Aorta (tissue), 5 donors: ENCODE measurements at regions not wholly inside any gene's neighbourhood (a gene's known extent, or its start where the extent isn't known, plus 50 kb on each side); places are given as distances from the start of the nearest gene placed in this dataset.

Experiments
- ATAC-seq: fragments of 200-7000 bp; cut with Tn5 transposase; one replicate; pipeline ENCODE4 v1.9.1; 2022; ENCODE audit warnings: moderate library complexity; ENCODE audit not compliant: low FRiP score
- DNase-seq, 2 donors: peaks; one replicate each; pipeline ENCODE4 v3.0.0-alpha.2; 2020
- H3K27ac ChIP-seq, 2 donors: one replicate each; pipeline ENCODE4 v1.5.1; 2013; ENCODE audit warnings: low read length in 2 of 2, mild to moderate bottlenecking in 2 of 2, moderate library complexity in 2 of 2, control low read depth in 1 of 2, inconsistent platforms in 1 of 2, low read depth in 1 of 2
- H3K27me3 ChIP-seq, 2 donors: one replicate each; pipeline ENCODE4 v1.6.1; 2013; ENCODE audit warnings: control low read depth in 1 of 2, low read length in 1 of 2, mild to moderate bottlenecking in 1 of 2, moderate library complexity in 1 of 2; ENCODE audit not compliant: insufficient read depth in 2 of 2, control insufficient read depth in 1 of 2
- H3K36me3 ChIP-seq, 2 donors: one replicate each; pipeline ENCODE4 v1.6.1; 2013; ENCODE audit warnings: control low read depth in 1 of 2, low read length in 1 of 2, mild to moderate bottlenecking in 1 of 2; ENCODE audit not compliant: insufficient read depth in 2 of 2, control insufficient read depth in 1 of 2
- H3K4me1 ChIP-seq, 2 donors: one replicate each; pipeline ENCODE4 v1.6.1; 2013; ENCODE audit warnings: low read length in 2 of 2, control low read depth in 1 of 2, mild to moderate bottlenecking in 1 of 2, moderate library complexity in 1 of 2; ENCODE audit not compliant: insufficient read depth in 2 of 2, control insufficient read depth in 1 of 2
- H3K4me3 ChIP-seq, 2 donors: one replicate each; pipeline ENCODE4 v1.5.1; 2013; ENCODE audit warnings: low read length in 2 of 2, control low read depth in 1 of 2, mild to moderate bottlenecking in 1 of 2
- H3K9me3 ChIP-seq: one replicate; pipeline ENCODE4 v1.6.1; 2013; ENCODE audit warnings: mild to moderate bottlenecking, low read length; ENCODE audit not compliant: control insufficient read depth
- WGBS, 2 donors: extraction: QIAGEN DNeasy Blood & Tissue Kit; methylation state at CpG; one replicate each; pipeline ENCODE4 v1.1.7; 2013; 5-methylcytosine and 5-hydroxymethylcytosine counted together
- intact Hi-C, 2 donors: fragments of 100-400 bp; cut with DNase I; formaldehyde crosslinking; loops; one replicate each; pipeline versions ENCODE4 v1.14.2 to v1.15.0; 2022
- donor health status: healthy with polysubstance abuse.
- donor health status: Bipolar disorder and iron deficiency.
- donor health status: DM: no; HTN: no; CAD: no.
- donor health status: DM: no; HTN: no; CAD: no.
- donor health status: DM: yes; HTN: yes; CAD: no.

- 75 to 78% methylated on average over 5 of the region's 5 CpGs for WGBS, 2 donors
- DNase-seq (no peak), ATAC-seq (no peak)
- H3K9me3 ChIP-seq = no peaks in the 10 kb centered on the region
- no peaks in the 10 kb centered on the region for H3K36me3 ChIP-seq
- no peak overlapping the region for H3K4me3 ChIP-seq
- no peaks in the 10 kb centered on the region for H3K4me1 ChIP-seq
- intact Hi-C loops = no loop called here
- no peaks in the 10 kb centered on the region for H3K27me3 ChIP-seq
- H3K27ac ChIP-seq = no peak overlapping the region
Observed at GRCh38 chr21:22056904-22057303, 1058.7 kb downstream of the NCAM2 start.

DNA sequence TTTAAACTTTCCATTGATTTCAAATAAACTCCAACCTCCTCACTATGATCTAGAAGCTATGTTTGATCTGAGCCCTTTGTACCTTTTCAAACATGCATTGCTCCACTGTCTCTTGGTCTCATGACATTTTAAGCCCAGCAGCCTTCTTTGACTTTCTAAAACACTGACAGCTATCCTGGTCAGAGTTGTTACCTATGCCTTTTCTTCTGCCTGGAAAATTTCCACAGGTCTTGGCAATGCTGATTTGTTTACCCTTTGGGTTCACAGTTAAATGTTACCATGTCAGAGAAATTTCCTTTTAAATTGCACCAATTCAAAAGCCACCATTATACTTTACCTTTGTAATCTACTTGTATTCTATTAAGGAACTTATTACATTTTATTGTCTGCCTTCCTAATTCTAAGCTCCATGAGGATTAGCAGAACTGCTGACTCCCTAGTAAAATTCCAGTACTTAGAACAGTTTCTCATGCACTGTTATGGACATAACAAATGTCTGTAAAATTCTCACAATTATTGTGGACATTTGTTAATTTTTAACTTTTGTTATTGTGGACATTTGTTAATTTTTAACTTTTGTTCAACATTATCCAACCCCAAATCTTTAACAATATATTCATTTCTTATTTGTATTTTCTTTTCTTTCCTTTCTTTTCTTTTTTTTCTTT is 1064.4 kb downstream of the NCAM2 start:
- H3K36me3 ChIP-seq = no peaks in the 10 kb centered on the region
- no peak overlapping the region for H3K27ac ChIP-seq
- ATAC-seq (no peak), DNase-seq (no peak)
- H3K4me1 ChIP-seq = no peaks in the 10 kb centered on the region
- H3K9me3 ChIP-seq = no peaks in the 10 kb centered on the region
- H3K4me3 ChIP-seq = no peak overlapping the region
- H3K27me3 ChIP-seq = no peaks in the 10 kb centered on the region
- intact Hi-C loops = no loop called here

DNA sequence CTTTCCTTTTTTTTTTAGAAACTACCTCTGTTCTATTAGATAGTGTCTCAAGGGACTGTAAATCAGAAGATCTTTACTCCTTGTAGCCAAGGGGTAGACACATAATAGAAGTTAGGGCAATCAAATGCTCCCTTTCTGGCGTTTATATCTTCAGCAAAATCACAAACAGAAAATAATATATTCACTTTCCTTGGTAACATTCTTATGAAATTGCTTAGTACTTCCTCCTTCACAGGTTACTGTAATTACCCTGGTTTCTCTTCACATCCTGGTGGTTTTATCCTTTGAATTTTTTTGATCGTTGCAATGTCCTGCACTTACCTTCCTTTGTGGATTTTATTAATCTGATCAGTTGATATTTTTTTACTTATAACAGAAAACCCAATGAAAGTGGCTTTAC is 1064.9 kb downstream of the NCAM2 start:
- no peak overlapping the region for H3K4me3 ChIP-seq
- intact Hi-C loops = no loop called here
- no peak for DNase-seq
- H3K9me3 ChIP-seq = no peaks in the 10 kb centered on the region
- H3K27ac ChIP-seq = no peak overlapping the region
- no peaks in the 10 kb centered on the region for H3K36me3 ChIP-seq
- no peaks in the 10 kb centered on the region for H3K4me1 ChIP-seq
- 67 to 68% methylated on average over 2 of the region's 2 CpGs for WGBS, 2 donors
- no peak for ATAC-seq
- H3K27me3 ChIP-seq = no peaks in the 10 kb centered on the region

GRCh38 chr21:22076471-22076870 is 1078.3 kb downstream of the NCAM2 start:
- Histone ChIP-seq H3K9me3 (peaks cover 1% of the 10 kb centered on the region), H3K4me1 (no peaks in the 10 kb centered on the region), H3K4me3 (no peak overlapping the region), H3K27ac (no peak overlapping the region), H3K27me3 (no peaks in the 10 kb centered on the region), H3K36me3 (no peaks in the 10 kb centered on the region)
- ATAC-seq (no peak), DNase-seq (no peak)
- 43 to 45% methylated on average over 4 of the region's 4 CpGs for WGBS, 2 donors
- intact Hi-C loops = no loop called here

- 76 to 86% methylated on average over 3 of the region's 3 CpGs for WGBS, 2 donors
- no peak overlapping the region for H3K27ac ChIP-seq
Observed at GRCh38 chr21:22083899-22084298, 1085.7 kb downstream of the NCAM2 start.

DNA sequence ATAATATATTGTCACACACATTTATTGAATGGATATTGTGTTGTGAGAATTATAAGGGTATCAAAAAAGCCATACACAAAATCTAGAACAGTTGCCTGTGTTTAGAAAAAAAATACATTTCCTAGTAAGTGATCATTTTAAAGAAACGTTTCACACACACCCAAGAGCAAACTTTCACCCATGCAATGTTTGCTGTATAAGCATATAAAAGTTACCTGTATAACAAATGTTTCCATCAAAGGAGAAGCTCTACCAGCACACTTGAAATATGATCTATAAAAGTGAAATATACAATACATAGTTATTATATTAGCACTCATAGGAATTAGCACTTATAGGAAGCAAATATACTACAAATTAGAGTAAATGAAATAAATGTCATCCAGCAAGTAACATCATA is 1098.1 kb downstream of the NCAM2 start:
- H3K4me1 ChIP-seq = no peaks in the 10 kb centered on the region
- no peak overlapping the region for H3K4me3 ChIP-seq
- intact Hi-C loops = no loop called here
- 46 to 58% methylated on average over 1 of the region's 1 CpG for WGBS, 2 donors
- H3K9me3 ChIP-seq = no peaks in the 10 kb centered on the region
- DNase-seq = no peak
- H3K27ac ChIP-seq = no peak overlapping the region
- ATAC-seq = no peak
- no peaks in the 10 kb centered on the region for H3K27me3 ChIP-seq
- H3K36me3 ChIP-seq = no peaks in the 10 kb centered on the region

More at GRCh38 chr21:22083899-22084298, 1085.7 kb downstream of the NCAM2 start:
- intact Hi-C loops = no loop called here
- H3K36me3 ChIP-seq = no peaks in the 10 kb centered on the region
- DNase-seq (no peak), ATAC-seq (no peak)
- no peaks in the 10 kb centered on the region for H3K4me1 ChIP-seq
- no peak overlapping the region for H3K4me3 ChIP-seq
- no peaks in the 10 kb centered on the region for H3K27me3 ChIP-seq
- H3K9me3 ChIP-seq = peaks cover 1% of the 10 kb centered on the region

DNA sequence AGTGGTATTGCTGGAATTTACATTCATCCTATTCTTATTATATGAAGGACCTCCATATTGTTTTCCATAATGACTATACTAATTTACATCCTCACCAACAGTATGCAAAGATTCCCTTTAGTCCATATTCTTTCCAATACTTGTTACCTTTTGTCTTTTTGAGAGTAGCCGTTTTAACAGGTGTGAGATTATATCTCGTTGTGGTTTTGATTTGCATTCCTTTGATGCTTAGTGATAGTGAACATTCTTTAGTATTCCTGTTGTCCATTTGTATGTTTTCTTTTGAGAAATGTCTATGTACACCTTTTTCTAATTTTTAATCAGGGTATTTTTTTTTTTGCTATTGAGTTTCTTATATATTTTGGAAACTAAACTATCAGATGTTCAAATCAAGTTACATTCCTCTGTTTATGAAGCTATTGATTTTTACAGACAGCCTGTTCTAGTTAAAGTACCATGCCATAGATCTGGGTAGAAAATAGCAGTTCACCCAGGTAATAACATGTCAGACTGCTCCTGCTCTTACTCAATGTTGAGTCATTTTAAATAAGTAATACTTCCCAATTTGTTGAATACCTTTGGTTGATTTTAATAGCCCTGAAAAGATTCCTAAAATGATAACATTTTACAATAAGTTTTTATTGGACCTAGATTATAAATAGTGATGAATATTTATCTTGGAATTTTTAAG is 1108.7 kb downstream of the NCAM2 start:
- no peaks in the 10 kb centered on the region for H3K4me1 ChIP-seq
- no peaks in the 10 kb centered on the region for H3K27me3 ChIP-seq
- H3K36me3 ChIP-seq = no peaks in the 10 kb centered on the region
- H3K4me3 ChIP-seq = no peak overlapping the region
- no peaks in the 10 kb centered on the region for H3K9me3 ChIP-seq
- intact Hi-C loops = no loop called here
- ATAC-seq (no peak), DNase-seq (no peak)
- no peak overlapping the region for H3K27ac ChIP-seq
- 73 to 77% methylated on average over 2 of the region's 2 CpGs for WGBS, 2 donors

DNA sequence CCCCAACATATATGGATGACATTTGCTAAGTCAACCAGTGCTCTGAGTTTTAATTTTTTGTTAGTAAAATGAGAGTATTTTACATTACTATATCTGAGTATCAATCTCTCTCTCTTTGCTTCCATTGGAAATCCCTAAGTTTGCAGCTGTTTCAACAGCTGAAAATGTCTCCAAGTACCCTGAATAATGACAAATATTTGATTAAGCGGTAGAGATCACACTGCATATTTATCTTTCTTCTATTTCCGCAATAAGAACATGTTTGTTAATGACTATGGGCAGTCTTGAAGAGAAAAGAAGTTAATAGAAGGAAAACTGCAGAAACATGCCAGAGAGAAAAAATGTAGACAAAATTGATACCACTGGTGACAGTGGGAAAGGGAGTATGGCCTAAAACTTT is 1117.5 kb downstream of the NCAM2 start:
- no peak overlapping the region for H3K4me3 ChIP-seq
- no peaks in the 10 kb centered on the region for H3K9me3 ChIP-seq
- WGBS, 2 donors = 73 to 81% methylated on average over 2 of the region's 2 CpGs
- ATAC-seq (no peak), DNase-seq (no peak)
- H3K4me1 ChIP-seq = no peaks in the 10 kb centered on the region
- intact Hi-C loops = no loop called here
- H3K27me3 ChIP-seq = no peaks in the 10 kb centered on the region
- no peaks in the 10 kb centered on the region for H3K36me3 ChIP-seq
- no peak overlapping the region for H3K27ac ChIP-seq

- WGBS, 2 donors = 76 to 79% methylated on average over 14 of the region's 14 CpGs
- H3K36me3 ChIP-seq = no peaks in the 10 kb centered on the region
- no peaks in the 10 kb centered on the region for H3K4me1 ChIP-seq
- H3K9me3 ChIP-seq = peaks cover 6% of the 10 kb centered on the region
- no peak overlapping the region for H3K27ac ChIP-seq
- ATAC-seq = no peak
- intact Hi-C loops = no loop called here
- DNase-seq = no peak
- no peak overlapping the region for H3K4me3 ChIP-seq
- H3K27me3 ChIP-seq = peaks cover 0 to 1% of the 10 kb centered on the region in 2 donors
Observed at GRCh38 chr21:22120616-22121266, 1122.5 kb downstream of the NCAM2 start.
